Neural cell (in vitro differentiated cells): ENCODE measurements at regions not wholly inside any gene's neighbourhood (a gene's known extent, or its start where the extent isn't known, plus 50 kb on each side); places are given as distances from the start of the nearest gene placed in this dataset.

Experiments
- H2AFZ ChIP-seq: fragments of 200-600, 300-800 bp; sonication (generic), shearing (Covaris generic); 2 replicates; pipeline ENCODE4 v1.6.0; 2014; ENCODE audit warnings: low read depth, mild to moderate bottlenecking, antibody characterized with exemption, low read length, moderate library complexity
- H3F3A ChIP-seq: fragments of 200-600 bp; shearing (Covaris generic); 2 replicates; pipeline ENCODE4 v1.6.1; 2016; ENCODE audit warnings: mild to moderate bottlenecking, moderate library complexity, mixed read lengths, antibody characterized with exemption, low read length; ENCODE audit not compliant: insufficient read depth, poor library complexity, severe bottlenecking
- H3K27ac ChIP-seq: fragments of 200-600, 300-800 bp; sonication (generic), shearing (Covaris generic); 2 replicates; pipeline ENCODE4 v1.5.1; 2014; ENCODE audit warnings: mild to moderate bottlenecking, low read length, moderate library complexity
- H3K27me3 ChIP-seq: fragments of 300-800, 200-600 bp; sonication (generic), shearing (Covaris generic); 2 replicates; pipeline ENCODE4 v1.6.0; 2014; ENCODE audit warnings: mild to moderate bottlenecking, low read depth, low read length, moderate library complexity; ENCODE audit not compliant: insufficient read depth
- H3K36me3 ChIP-seq: fragments of 300-800, 200-600 bp; sonication (generic), shearing (Covaris generic); 2 replicates; pipeline ENCODE4 v1.5.1; 2014; ENCODE audit warnings: mild to moderate bottlenecking, antibody characterized with exemption, low read length, moderate library complexity; ENCODE audit not compliant: insufficient read depth
- H3K4me2 ChIP-seq: fragments of 300-800, 200-600 bp; sonication (generic), shearing (Covaris generic); 2 replicates; pipeline ENCODE4 v1.6.0; 2014; ENCODE audit warnings: mild to moderate bottlenecking, low read length
- H3K4me3 ChIP-seq: fragments of 300-800, 200-600 bp; sonication (generic), shearing (Covaris generic); 2 replicates; pipeline ENCODE4 v1.5.1; 2014; ENCODE audit warnings: mild to moderate bottlenecking, low read length, moderate library complexity
- H3K79me2 ChIP-seq: fragments of 200-600 bp; shearing (Covaris generic); replicated peaks from 2 replicates; pipeline ENCODE4 v1.6.0; 2014; ENCODE audit warnings: mild to moderate bottlenecking, low read length, moderate library complexity; ENCODE audit not compliant: insufficient read depth
- H3K9ac ChIP-seq: fragments of 300-800, 200-600 bp; sonication (generic), shearing (Covaris generic); 2 replicates; pipeline ENCODE4 v1.6.1; 2016; ENCODE audit warnings: mild to moderate bottlenecking, low read length, mixed read lengths
- H3K9me2 ChIP-seq: fragments of 200-600 bp; shearing (Covaris generic); 2 replicates; pipeline ENCODE4 v1.6.1; 2016; ENCODE audit warnings: mild to moderate bottlenecking, low read length, mixed read lengths; ENCODE audit not compliant: insufficient read depth
- H3K9me3 ChIP-seq: fragments of 200-600, 300-800 bp; sonication (generic), shearing (Covaris generic); 2 replicates; pipeline ENCODE4 v1.6.1; 2016; ENCODE audit warnings: mild to moderate bottlenecking, mixed run types, low read length, moderate library complexity, mixed read lengths
- H4K20me1 ChIP-seq: fragments of 200-600 bp; shearing (Covaris generic); 2 replicates; pipeline ENCODE4 v1.6.1; 2016; ENCODE audit warnings: mild to moderate bottlenecking, mixed run types; ENCODE audit not compliant: insufficient read depth
- EP300 ChIP-seq: fragments of 450-650 bp; conservative IDR thresholded peaks from 2 replicates; pipeline ENCODE4 v1.6.1; 2014; ENCODE audit warnings: antibody characterized with exemption, mild to moderate bottlenecking, moderate library complexity; ENCODE audit not compliant: poor library complexity, severe bottlenecking
- EZH2 ChIP-seq: fragments of 200-600, 300-800 bp; shearing (Covaris generic), sonication (generic); IDR thresholded peaks from 2 replicates; pipeline ENCODE4 v1.6.1; 2014; ENCODE audit warnings: antibody characterized with exemption, low read length, borderline replicate concordance, mild to moderate bottlenecking; ENCODE audit not compliant: insufficient read depth, poor library complexity, severe bottlenecking
- MXI1 ChIP-seq: fragments of 450-650 bp; conservative IDR thresholded peaks from 2 replicates; pipeline ENCODE4 v1.6.1; 2014; ENCODE audit warnings: antibody characterized with exemption, mild to moderate bottlenecking; ENCODE audit not compliant: poor library complexity, severe bottlenecking
- POLR2AphosphoS5 ChIP-seq: IDR thresholded peaks from 2 replicates; pipeline ENCODE4 v1.6.1; 2012
- RAD21 ChIP-seq: fragments of 450-650 bp; conservative IDR thresholded peaks from 2 replicates; pipeline ENCODE4 v1.6.1; 2014; ENCODE audit warnings: antibody characterized with exemption, mild to moderate bottlenecking, moderate library complexity
- SMC3 ChIP-seq: fragments of 450-650 bp; conservative IDR thresholded peaks from 2 replicates; pipeline ENCODE4 v1.6.1; 2014; ENCODE audit warnings: antibody characterized with exemption, mild to moderate bottlenecking, moderate library complexity; ENCODE audit not compliant: poor library complexity
- TAF1 ChIP-seq: IDR thresholded peaks from 2 replicates; pipeline ENCODE4 v1.6.1; 2012; ENCODE audit warnings: low read depth
- TF ChIP-seq, protein P1 (sequence below): IDR thresholded peaks from 2 replicates; pipeline ENCODE4 v1.6.1; 2012; ENCODE audit warnings: borderline replicate concordance
- TF ChIP-seq, protein P2 (sequence below): fragments of 450-650 bp; IDR thresholded peaks from 2 replicates; pipeline ENCODE4 v1.5.1; 2014; ENCODE audit warnings: antibody characterized with exemption, mild to moderate bottlenecking, moderate library complexity; ENCODE audit not compliant: poor library complexity, severe bottlenecking

DNA sequence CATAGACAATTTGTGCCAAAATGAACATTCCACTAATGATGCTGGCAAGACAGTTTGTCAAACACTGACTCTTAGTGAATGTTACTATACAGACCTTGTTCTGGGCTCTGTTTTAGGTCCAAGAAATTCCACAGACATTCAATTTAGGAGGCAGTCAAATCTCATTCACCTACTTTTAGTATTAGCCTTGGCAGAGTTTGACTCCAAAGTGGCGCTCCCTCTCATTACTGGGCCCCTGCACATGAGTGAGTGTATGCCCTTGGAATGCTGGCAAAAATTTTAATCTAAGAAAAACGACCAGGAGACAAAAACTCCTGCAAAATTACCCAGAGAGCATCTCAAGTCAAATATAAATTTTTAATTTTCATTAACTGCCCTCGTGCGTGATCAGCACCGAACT, 94.9 kb upstream of the SLC27A6 start:
- Histone ChIP-seq H3F3A (no peaks in the 10 kb centered on the region), H4K20me1 (no peaks in the 10 kb centered on the region), H3K36me3 (no peaks in the 10 kb centered on the region), H3K27ac (no peak overlapping the region), H3K4me3 (no peak overlapping the region), H3K79me2 (no peaks in the 10 kb centered on the region), H3K9ac (no peak overlapping the region), H3K4me2 (no peak overlapping the region), H3K9me3 (no peaks in the 10 kb centered on the region), H2AFZ (no peak overlapping the region), H3K27me3 (no peaks in the 10 kb centered on the region), H3K9me2 (no peaks in the 10 kb centered on the region)
- TF ChIP-seq EP300 (no peak), EZH2 (no peak), SMC3 (no peak), POLR2AphosphoS5 (no peak), RAD21 (no peak), MXI1 (no peak), TAF1 (no peak)
- TF ChIP-seq, protein P1, sequence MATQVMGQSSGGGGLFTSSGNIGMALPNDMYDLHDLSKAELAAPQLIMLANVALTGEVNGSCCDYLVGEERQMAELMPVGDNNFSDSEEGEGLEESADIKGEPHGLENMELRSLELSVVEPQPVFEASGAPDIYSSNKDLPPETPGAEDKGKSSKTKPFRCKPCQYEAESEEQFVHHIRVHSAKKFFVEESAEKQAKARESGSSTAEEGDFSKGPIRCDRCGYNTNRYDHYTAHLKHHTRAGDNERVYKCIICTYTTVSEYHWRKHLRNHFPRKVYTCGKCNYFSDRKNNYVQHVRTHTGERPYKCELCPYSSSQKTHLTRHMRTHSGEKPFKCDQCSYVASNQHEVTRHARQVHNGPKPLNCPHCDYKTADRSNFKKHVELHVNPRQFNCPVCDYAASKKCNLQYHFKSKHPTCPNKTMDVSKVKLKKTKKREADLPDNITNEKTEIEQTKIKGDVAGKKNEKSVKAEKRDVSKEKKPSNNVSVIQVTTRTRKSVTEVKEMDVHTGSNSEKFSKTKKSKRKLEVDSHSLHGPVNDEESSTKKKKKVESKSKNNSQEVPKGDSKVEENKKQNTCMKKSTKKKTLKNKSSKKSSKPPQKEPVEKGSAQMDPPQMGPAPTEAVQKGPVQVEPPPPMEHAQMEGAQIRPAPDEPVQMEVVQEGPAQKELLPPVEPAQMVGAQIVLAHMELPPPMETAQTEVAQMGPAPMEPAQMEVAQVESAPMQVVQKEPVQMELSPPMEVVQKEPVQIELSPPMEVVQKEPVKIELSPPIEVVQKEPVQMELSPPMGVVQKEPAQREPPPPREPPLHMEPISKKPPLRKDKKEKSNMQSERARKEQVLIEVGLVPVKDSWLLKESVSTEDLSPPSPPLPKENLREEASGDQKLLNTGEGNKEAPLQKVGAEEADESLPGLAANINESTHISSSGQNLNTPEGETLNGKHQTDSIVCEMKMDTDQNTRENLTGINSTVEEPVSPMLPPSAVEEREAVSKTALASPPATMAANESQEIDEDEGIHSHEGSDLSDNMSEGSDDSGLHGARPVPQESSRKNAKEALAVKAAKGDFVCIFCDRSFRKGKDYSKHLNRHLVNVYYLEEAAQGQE: no peak
- TF ChIP-seq, protein P2, sequence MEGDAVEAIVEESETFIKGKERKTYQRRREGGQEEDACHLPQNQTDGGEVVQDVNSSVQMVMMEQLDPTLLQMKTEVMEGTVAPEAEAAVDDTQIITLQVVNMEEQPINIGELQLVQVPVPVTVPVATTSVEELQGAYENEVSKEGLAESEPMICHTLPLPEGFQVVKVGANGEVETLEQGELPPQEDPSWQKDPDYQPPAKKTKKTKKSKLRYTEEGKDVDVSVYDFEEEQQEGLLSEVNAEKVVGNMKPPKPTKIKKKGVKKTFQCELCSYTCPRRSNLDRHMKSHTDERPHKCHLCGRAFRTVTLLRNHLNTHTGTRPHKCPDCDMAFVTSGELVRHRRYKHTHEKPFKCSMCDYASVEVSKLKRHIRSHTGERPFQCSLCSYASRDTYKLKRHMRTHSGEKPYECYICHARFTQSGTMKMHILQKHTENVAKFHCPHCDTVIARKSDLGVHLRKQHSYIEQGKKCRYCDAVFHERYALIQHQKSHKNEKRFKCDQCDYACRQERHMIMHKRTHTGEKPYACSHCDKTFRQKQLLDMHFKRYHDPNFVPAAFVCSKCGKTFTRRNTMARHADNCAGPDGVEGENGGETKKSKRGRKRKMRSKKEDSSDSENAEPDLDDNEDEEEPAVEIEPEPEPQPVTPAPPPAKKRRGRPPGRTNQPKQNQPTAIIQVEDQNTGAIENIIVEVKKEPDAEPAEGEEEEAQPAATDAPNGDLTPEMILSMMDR: no peak

DNA sequence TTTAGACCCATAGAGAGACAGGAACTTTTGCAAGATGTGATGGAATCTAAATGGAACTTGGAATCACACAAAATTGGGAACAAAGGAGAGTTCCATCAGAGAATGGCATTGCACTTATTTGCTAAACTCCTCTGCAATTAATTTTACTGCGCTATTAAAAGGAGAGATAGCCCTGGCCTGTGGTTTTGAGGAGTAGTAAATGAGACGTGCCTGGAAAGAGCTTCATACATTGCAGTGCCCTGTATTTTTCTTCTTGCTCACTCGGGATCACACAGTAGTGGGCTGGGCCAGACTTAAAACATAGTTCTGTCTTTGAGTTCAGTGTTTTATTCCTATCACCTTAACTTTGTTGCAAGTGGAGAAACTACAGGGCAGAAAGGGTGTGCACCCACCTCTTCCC, 94.4 kb upstream of the SLC27A6 start:
- H3K9me2 ChIP-seq: no peaks in the 10 kb centered on the region
- H2AFZ ChIP-seq: no peak overlapping the region
- no peak overlapping the region for H3K27ac ChIP-seq
- no peaks in the 10 kb centered on the region for H3K9me3 ChIP-seq
- no peaks in the 10 kb centered on the region for H3K27me3 ChIP-seq
- H3K79me2 ChIP-seq: no peaks in the 10 kb centered on the region
- no peak overlapping the region for H3K4me3 ChIP-seq
- no peaks in the 10 kb centered on the region for H3F3A ChIP-seq
- H4K20me1 ChIP-seq: no peaks in the 10 kb centered on the region
- no peak for TF ChIP-seq EP300
- no peak for TF ChIP-seq POLR2AphosphoS5
- no peak for TF ChIP-seq TAF1
- no peak for TF ChIP-seq EZH2
- TF ChIP-seq MXI1: no peak
- TF ChIP-seq, protein P1: no peak
- no peak for TF ChIP-seq SMC3
- TF ChIP-seq, protein P2: no peak
- no peak for TF ChIP-seq RAD21
- no peak overlapping the region for H3K4me2 ChIP-seq
- H3K36me3 ChIP-seq: no peaks in the 10 kb centered on the region
- H3K9ac ChIP-seq: no peak overlapping the region
